ENCODE measurements at regions not wholly inside any gene's neighbourhood (a gene's known extent, or its start where the extent isn't known, plus 50 kb on each side); places are given as distances from the start of the nearest gene placed in this dataset.

DNA sequence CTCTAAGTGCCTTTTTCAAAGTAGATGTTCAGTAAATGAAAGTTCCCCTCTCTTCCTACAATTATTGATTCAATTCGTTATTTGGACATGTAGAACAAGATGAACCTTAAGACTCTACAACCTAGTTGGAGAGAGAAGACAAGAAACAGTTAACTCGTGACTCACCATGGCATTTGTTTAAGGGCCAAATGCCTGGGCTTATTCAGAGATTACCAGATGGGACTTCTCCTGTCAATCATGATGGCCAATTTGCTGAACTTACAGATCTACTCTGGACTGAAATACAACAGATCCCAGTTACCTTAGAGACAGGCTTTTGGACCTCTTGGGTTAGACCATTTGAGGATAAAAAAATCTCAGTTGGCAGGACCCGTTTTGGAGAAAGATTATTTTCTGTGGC is 93.5 kb downstream of the C1orf94 start:
- DNase-seq (ENCODE audit: low read depth): no peak

DNA sequence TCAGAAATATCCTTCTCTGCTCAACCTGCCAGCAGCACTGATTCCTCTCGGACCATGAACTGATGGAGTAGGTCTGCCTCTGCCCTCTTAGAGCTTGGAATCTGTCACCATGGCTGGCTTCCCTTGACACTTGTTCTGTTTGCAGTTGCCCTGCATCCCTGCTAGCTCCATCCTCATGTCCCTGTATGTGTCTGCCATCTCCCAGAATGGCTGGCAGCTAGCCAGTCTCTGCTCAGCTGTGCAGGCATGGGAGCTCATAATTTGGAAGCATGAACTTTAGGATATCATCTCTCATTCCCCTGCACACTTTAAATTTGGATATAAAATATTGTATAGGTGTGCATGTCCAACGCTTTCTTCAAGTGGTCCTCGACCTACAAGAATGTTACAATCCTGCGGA is 95.4 kb downstream of the C1orf94 start:
- DNase-seq (ENCODE audit: low read depth): no peak

DNA sequence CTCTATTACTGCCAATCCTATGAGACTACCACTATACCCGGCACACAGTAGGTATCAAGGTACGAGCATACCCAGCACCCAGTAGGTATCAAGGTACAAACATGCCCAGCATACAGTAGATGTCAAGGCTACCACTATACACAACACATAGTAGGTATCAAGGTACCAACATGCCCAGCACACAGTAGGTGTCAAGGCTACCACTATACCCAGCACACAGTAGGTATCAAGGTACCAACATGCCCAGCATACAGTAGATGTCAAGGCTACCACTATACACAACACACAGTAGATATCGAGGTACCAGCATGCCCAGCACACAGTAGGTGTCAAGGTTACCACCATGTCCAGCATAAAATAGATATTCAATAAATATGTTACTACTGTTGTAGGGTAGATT is 98.4 kb downstream of the C1orf94 start:
- no peak for DNase-seq (ENCODE audit: low read depth)

DNA sequence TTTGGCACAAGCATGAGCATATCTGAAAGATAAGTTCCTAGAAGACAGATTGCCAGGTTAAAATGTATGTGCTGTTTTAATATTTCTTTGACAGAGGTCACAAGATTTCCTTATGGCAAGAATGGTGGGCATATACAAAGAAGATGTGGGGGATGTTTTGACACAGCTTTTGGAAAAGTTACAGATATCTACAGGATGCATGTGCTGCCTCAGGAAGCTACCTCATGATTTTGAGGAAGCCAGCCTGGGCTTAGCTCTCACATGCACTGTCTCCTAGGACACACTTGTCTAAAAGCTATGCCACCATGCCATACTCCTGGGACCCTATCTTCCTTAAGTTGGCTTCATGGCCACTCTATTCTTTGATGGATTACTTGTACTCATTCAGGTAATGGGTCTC is 99.9 kb downstream of the C1orf94 start:
- DNase-seq (ENCODE audit: low read depth): no peak

DNA sequence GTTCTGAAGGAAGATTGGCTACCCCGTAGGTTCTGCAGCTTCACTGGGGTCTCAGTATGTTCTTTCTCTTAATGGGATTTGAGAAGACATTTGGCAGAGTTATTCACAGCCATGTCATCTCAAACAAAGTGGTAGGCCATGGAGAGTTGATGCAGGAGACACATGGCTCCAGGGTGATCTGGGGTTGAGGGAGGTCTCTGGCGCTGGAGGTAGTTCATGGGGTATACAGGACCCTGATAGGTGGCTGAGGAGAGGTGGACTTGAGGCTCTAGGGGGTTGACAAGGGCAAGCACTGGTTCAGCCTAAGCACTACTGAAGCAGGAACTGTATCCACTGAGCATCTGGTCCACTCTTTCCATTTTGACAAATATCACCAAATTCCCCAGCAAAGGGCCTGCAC is 100.4 kb downstream of the C1orf94 start:
- DNase-seq (ENCODE audit: low read depth): no peak

DNA sequence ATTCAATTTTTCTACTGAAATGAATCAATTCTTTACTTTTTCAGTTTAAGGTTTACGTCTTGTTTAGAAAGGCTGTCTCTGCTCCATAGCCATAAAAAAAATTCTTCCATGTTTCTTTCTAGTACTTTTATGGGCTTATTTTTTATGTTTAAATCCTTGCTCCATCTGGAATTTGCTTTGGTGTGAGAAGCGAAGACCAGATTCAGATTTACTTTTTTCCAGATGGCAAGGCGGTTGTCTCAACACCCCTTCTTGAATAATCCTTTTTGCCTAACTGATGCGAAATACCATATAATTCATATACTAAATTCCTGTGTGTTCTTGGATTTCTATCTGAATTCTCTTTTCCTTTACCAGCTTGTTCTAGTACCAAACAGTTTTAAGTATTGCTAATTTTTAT is 101.5 kb downstream of the C1orf94 start:
- no peak for DNase-seq (ENCODE audit: low read depth)

DNA sequence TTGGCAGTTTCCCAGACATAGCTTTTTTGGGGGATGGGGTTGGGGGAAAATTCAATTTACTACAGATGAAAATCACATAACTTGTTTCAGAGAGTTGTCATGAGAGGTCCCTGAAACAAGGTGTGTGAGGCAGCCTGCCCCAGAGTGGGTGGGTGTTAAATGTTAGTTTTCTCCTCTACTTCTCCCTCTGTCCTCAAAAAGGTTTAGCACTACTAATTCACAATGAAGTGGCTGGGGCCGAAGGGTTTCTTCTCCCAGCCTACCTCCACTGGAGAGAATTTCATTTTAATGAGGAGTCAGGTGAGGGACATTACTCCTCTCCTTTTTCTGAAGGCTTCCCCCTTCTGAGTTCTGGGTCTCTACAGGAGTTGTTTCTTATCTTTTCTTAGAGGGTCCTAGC is 103.3 kb downstream of the C1orf94 start:
- DNase-seq (ENCODE audit: low read depth): no peak

DNA sequence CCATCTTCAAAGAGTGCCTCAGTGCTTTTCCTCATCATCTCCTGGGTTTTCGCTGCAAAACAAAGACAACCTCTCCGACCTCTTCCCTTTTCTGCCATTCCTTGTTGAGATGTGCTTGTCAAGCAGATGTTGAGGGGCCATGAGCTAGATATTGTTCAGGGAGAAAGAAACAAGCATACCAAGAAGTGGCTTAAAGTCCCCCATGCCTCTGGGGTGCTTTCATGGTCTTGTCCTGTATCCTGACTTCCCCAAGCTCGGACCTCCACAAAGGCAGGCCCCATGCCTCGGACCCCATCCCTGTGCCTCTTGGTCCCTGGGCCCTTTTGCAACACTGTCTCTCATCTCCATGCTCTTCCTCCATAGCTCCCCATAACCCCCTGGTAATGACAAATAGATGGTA is 103.8 kb downstream of the C1orf94 start:
- no peak for DNase-seq (ENCODE audit: low read depth)

DNA sequence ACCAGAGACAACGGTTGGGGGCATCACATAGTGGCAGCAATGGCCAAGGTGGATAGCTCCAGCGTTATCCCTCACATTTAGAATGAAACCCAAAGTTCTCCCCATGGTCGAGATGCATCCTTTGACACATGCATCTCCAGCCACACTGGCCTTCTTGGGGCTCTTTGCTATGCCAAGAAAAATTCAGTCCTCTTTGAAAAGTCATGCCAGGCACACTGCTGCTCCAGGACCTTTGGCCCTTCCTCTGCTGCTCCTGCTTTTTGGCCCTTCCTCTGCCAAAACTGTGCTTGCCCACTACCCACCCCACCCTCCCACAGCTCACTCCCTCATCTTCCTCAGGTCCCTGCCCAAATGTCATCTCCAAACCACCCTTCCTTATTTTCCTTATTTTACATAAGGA is 106.4 kb downstream of the C1orf94 start:
- DNase-seq (ENCODE audit: low read depth): no peak

DNA sequence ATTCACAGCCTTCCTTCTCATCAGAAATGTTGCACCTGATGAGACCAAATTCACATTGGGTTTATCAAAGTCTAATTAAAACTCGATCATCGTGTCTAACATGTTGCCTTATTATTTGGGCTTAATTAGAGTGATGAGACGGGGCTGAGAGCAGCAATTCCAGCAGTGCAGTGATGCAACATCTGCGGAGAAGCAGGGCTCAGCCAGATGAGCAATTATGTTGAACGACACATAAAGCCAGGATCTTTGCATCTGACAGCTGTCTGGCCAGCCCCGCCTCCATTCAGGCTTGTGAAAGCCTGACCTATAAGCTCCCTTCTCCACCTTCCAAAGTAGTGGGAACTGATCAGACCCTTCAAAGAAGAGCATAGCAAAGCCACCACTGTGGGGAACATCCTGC is 109.8 kb downstream of the C1orf94 start:
- DNase-seq (ENCODE audit: low read depth): no peak

DNA sequence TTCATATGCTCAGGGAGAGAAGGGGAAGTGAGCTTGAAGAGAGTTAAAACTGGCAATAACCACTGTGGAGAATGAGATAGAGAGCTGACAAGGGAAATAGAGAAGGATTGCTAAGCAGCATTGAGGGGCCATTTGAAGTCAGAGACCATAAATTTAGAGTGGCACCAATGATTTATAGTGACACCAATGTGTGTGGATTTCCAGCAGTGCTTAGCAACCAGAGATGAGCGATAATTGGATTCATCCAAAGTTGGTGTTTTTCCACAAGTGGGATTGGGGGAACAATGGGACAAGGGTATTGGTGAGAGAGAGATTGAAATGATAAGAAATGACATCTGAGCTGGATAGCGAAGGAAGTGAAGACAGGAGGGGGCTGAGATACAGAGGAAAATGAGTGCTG is 114.1 kb downstream of the C1orf94 start:
- DNase-seq (ENCODE audit: low read depth): no peak

DNA sequence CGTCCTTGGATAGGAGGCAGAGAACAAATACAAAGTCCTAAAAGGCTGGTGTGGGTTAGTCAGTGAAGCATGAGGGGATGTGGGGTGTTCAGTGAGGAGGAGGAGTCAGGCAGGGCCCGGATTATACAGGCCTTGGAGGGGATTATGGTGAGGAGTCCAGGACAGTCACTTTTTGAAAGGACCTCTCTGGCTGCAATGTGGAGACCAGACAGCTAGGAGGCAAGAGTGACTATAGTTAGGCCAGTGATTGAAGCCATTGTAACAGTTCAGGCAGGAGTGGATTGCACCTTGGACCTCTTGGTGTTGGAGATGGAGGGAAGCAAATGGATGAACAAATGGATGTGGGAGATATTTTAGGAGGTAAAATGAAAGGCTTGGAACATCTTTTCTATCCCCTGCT is 115.8 kb downstream of the C1orf94 start:
- DNase-seq (ENCODE audit: low read depth): no peak

DNA sequence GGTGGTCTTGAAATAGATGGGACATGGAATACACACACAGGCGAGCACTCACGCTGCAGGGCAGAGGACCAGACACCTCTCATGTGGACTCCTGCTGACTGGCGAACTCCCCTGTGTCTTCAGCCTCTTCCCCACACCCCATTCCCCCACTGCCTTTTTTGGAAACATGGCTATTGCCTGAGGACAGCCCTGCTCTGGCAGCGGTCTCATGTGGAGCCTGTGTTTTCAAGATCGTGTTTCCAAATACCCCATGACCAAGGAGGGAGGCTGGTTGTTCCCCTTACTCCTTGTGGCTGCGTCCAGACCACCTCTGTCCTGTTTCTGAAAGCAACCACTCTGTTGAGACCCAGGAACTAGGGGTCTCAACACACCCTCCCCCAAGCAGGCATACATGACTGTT is 119.4 kb downstream of the C1orf94 start:
- DNase-seq (ENCODE audit: low read depth): no peak

DNA sequence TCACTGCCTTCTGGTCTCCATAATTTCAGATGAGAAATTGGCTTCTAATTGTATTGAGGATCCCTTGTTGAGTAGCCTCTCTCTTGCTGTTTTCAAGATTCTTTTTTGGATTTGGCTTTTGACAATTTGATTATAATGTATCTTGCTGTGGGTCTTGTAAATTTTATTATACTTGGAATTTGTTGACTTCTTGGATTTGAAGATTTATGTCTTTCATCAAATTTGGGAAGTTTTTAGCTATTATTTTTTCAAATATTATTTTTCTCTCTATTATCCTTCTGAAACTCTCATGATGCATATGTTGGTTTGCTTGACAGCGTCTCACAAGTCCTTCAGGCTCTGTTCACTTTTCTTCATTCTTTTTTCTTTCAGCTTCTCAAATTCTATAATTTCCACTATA is 126.1 kb downstream of the C1orf94 start:
- DNase-seq (ENCODE audit: low read depth): no peak

DNA sequence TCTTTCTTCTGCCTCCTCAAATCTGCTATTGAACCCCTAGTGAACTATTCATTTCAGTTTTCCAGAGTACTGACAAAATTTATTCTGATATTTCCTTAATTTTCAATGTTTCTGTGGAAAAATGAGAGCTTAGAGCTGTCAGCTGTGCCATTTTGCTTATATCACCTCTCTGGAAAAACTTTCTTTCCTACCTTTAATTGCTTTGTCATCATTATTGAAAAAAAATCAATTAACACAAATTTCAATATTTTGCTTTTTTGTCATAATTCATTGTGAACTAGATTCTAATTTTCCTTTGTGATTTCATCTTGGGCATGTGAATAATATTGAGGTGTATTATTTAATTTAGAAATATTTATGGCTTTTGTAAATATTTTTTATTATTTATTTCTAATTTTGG is 126.5 kb downstream of the C1orf94 start:
- DNase-seq (ENCODE audit: low read depth): no peak

DNA sequence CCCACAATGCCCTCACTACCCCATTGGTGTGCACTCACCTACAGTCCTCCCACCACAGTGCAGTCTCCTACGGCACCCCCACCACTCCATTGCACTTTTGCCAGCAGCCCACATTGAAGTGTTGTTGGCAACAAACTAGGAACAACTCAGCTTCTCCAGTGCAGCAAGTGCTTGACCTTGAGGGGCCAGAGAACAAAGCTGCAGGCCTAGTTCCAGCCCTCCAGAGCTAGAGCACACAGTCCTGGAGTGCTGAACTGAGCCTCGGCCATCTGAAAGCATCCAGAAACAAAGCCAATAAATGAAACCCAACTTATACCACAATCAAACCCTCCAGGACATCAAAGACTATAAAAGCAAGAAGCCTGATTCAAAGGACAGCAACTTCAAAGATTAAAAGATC is 129.9 kb downstream of the C1orf94 start:
- DNase-seq (ENCODE audit: low read depth): no peak

DNA sequence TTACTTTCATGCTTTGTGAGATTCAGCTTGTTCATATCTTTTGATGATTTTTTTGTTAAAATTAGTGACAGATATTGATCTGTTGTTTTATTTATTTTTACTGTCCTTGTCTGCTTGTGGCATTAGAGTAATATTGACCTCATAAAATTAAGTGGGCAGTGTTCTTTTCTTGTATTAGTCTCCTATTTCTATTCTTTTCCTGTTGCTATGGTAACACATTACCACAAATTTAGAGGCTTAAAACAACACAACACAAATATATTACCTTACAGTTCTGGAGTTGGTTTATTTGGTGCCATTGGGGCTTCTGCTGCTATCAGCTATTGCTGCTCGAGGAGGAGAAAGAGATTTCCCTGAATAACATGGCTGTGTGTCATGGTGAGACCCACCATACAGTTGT is 135.7 kb downstream of the C1orf94 start:
- DNase-seq (ENCODE audit: low read depth): no peak

DNA sequence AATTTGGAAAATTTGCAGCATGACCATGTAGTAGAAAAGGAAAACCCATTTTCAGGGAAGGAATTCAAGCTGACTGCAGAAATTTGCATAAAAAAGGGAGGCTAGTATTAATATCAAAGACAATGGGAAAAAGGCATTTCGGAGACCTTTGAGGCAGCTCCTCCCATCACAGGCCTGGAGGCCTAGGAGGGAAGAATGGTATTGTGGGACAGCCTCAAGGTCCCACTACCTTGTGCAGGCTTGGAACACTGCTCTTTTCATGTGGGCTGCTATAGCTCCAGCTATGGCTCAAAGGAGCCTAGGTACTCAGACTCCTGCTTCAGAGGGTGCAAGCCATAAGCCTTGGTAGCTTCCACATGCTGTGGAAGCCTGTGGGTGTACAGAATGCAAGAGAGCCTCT is 139.3 kb downstream of the C1orf94 start:
- DNase-seq (ENCODE audit: low read depth): no peak

DNA sequence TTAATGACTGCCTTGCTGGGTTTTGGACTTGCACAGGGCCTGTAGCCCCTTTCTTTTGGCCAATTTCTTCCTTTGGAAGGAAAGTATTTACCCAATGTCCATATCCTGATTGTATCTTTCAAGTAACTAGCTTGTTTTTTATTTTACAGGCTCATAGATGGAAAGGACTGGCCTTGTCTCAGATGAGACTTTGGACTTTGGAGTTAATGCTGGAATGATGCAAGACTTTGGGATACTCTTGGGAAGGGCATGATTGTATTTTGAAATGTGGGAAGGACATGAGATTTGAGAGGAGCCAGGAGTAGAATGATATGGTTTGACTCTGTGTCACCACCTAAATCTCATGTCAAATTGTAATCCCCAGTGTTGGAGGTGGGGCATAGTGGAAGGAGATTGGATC is 140.1 kb downstream of the C1orf94 start:
- DNase-seq (ENCODE audit: low read depth): no peak

DNA sequence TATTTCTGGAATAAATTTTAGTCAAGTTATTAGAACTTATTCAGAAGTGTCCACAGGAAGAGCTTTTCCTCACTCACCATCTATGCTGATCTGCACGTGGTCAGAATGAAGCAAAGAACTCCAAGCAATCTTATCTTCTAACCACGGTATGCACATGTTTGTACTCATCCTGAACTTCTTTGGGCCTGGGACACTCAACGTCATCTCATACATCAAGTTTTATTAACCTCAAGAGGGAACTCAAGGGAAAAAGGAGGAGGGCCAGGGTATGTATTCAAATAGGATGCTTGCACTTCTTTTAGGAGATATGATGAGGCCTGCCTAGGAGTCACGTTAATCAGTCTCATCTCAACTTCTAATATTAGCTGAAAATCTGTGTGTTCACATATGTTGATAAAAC is 142.5 kb downstream of the C1orf94 start:
- no peak for DNase-seq (ENCODE audit: low read depth)

DNA sequence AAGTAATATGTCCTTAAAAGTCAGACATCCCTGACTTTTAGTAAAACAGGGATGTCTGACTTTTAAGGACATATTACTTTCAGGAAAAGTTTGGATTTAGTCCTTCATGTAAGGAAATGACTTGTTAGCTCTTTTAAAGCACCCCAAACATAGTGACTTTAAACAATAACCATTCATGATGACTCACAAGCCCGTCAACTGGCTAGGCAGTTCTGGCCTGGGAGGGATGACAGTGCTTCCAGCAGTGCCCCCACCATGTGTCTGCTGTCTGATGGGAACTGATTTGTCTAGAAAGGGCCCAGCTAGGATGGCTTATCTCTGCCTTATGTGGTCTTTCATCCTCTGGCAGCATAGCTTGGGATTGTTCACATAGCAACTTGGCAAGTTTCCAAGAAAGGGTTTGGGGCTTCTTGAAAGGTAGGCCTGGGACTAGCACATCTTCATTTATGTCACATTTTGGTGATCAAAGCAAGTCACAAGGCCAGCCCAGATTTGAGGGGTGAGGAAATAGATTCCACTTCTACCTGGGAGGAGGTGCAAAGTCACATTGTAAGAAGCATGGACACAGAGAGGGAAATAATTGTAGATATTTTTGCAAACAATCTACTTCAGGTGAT is 143.5 kb downstream of the C1orf94 start:
- DNase-seq (ENCODE audit: low read depth): no peak

DNA sequence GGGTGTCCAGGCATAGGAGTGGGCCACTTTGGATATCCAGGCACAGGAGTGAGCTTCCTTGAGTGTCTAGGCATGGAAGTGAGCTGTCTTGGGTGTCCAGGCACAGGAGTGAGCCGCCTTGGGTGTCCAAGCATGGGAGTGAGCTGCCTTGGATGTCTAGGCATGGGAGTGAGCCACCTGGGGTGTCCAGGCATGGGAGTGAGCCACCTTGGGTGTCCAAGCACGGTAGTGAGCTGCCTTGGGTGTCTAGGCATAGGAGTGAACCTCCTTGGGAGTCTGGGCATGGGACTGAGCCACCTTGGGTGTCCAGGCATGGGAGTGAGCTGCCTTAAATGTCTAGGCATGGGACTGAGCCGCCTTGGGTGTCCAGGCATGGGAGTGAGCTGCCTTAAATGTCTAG is 146.3 kb downstream of the C1orf94 start:
- DNase-seq (ENCODE audit: low read depth): no peak

DNA sequence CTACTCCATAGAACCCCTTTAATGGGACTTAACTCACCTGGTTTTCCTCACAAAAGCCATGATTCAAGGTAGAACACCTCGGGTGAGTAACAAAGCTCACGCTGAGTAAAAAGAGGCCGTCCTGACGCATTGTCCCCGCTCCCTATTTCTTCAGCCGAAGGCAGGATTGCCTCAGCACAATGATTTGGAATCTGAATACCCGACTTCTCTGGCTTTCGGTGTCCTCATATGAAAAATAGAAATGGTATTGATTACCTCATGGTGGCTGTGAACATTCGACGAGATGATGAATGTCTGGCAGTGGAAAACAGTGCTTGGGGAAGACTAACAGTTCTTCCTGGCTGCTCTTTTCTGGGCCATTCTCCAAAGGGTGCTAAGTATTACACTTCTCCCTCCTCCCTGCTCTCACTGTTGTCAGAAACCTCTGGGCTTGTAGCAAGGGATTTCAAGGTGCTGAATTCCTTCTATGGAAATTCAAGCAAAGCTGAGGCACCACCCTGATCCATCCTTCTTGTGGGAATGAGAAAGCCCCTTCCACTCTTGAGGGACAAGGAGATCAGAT is 148.3 kb downstream of the C1orf94 start:
- DNase-seq (ENCODE audit: low read depth): no peak

DNA sequence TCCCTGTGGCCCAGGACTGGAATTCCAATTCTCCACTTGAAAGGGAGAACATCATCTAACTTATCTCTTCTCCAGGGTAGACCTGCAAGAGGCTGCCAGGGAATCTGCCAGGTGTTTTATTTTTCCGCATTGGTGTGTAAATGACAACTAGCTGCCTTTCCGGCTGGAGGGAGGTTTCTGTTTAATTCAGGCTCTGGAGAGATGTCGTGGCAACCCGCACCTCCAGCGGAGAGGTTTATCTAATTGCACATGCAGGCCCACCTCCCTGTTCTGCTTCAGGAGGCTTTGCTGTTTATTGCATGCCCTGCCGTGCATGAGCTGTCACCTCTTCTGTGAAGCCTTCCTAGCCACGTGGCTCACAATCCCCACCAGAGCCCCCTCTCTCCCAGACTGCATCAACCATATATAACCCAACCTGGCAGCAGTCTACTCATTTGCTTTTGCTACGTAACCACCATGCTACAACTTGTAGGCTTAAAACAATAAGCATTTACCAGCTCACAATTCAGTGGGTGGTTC is 151.6 kb downstream of the C1orf94 start:
- DNase-seq (ENCODE audit: low read depth): no peak
